Left cardiac atrium (tissue), 4 donors: ENCODE measurements at regions not wholly inside any gene's neighbourhood (a gene's known extent, or its start where the extent isn't known, plus 50 kb on each side); places are given as distances from the start of the nearest gene placed in this dataset.
"Not testable (repeated sequence)": the region's sequence is repeated elsewhere in the genome, so short reads cannot be mapped to it uniquely, and the experiment has no call there.

Experiments
- ATAC-seq, 2 donors: fragments of 200-7000 bp; cut with Tn5 transposase; one replicate each; pipeline ENCODE4 v1.9.1; 2020; ENCODE audit warnings: mild to moderate bottlenecking in 2 of 2, moderate library complexity in 2 of 2
- DNase-seq: peaks from one replicate; pipeline ENCODE4 v3.0.0-alpha.2; 2020
- intact Hi-C, 2 donors: fragments of 100-400 bp; cut with DNase I; formaldehyde crosslinking; loops; one replicate each; pipeline versions ENCODE4 v1.14.1 to v1.15.1; 2022 to 2023
- donor health status: DM: no; HTN: yes; CAD: no.
- donor health status: DM: no; HTN: yes; CAD: no; lungs with severe emphysema.
- donor health status: DM: yes; HTN: yes; CAD: no.
- donor health status: Dilated cardiomyopathy.

- no peak for ATAC-seq
- intact Hi-C loops = no loop called here
- DNase-seq = no peak
These were observed 548.1 kb downstream of the PPP4R3C start for GRCh38 chrX:26915064-26915463.

- no peak for DNase-seq
- intact Hi-C loops = no loop called here
- no peak for ATAC-seq
These were observed 548.9 kb downstream of the PPP4R3C start for GRCh38 chrX:26914232-26914631.

GRCh38 chrX:26911785-26912184 is 551.4 kb downstream of the PPP4R3C start:
- DNase-seq, intact Hi-C loops: not testable (repeated sequence)

GRCh38 chrX:26909728-26910127 is 553.4 kb downstream of the PPP4R3C start:
- ATAC-seq (no peak), DNase-seq (no peak)
- intact Hi-C loops = no loop called here

More at GRCh38 chrX:26911785-26912184, 551.4 kb downstream of the PPP4R3C start:
- not testable (repeated sequence) for ATAC-seq

- ATAC-seq (no peak), DNase-seq (no peak)
- intact Hi-C loops = no loop called here
These were observed 554.9 kb downstream of the PPP4R3C start for GRCh38 chrX:26908218-26908617.

GRCh38 chrX:26889574-26889973 is 573.6 kb downstream of the PPP4R3C start:
- intact Hi-C loops = no loop called here

GRCh38 chrX:26873736-26874135 is 589.4 kb downstream of the PPP4R3C start:
- DNase-seq (no peak), ATAC-seq (no peak)
- intact Hi-C loops = no loop called here

More at GRCh38 chrX:26889574-26889973, 573.6 kb downstream of the PPP4R3C start:
- ATAC-seq (no peak), DNase-seq (no peak)

GRCh38 chrX:26871967-26872366 is 591.2 kb downstream of the PPP4R3C start:
- ATAC-seq = no peak
- intact Hi-C loops = no loop called here
- no peak for DNase-seq

- intact Hi-C loops = no loop called here
- no peak for ATAC-seq
- DNase-seq = no peak
These were observed 611.2 kb downstream of the PPP4R3C start for GRCh38 chrX:26851981-26852380.

- no peak for DNase-seq
- no peak for ATAC-seq
- intact Hi-C loops = no loop called here
These were observed 614.6 kb downstream of the PPP4R3C start for GRCh38 chrX:26848511-26848910.

GRCh38 chrX:26845056-26845455 is 618.1 kb downstream of the PPP4R3C start:
- no peak for ATAC-seq
- intact Hi-C loops = no loop called here
- DNase-seq = no peak

- no peak for ATAC-seq
- no peak for DNase-seq
- intact Hi-C loops = no loop called here
These were observed 606.5 kb downstream of the MAGEB5 start for GRCh38 chrX:26822448-26822847.

GRCh38 chrX:26789751-26790150 is 573.8 kb downstream of the MAGEB5 start:
- no peak for DNase-seq
- intact Hi-C loops = no loop called here
- ATAC-seq = no peak

GRCh38 chrX:26788402-26788998 is 572.5 kb downstream of the MAGEB5 start:
- intact Hi-C loops = no loop called here
- ATAC-seq = no peak
- no peak for DNase-seq

GRCh38 chrX:26783512-26784225 is 567.7 kb downstream of the MAGEB5 start:
- no peak for ATAC-seq
- intact Hi-C loops = no loop called here
- DNase-seq = no peak

GRCh38 chrX:26778320-26778888 is 562.4 kb downstream of the MAGEB5 start:
- ATAC-seq = no peak
- DNase-seq = no peak
- intact Hi-C loops = no loop called here

GRCh38 chrX:26762253-26762652 is 546.3 kb downstream of the MAGEB5 start:
- intact Hi-C loops = no loop called here
- no peak for DNase-seq
- no peak for ATAC-seq

GRCh38 chrX:26755760-26756159 is 539.8 kb downstream of the MAGEB5 start:
- DNase-seq, intact Hi-C loops, ATAC-seq: not testable (repeated sequence)

GRCh38 chrX:26747877-26748276 is 531.9 kb downstream of the MAGEB5 start:
- no peak for ATAC-seq
- DNase-seq = no peak
- intact Hi-C loops = no loop called here

- DNase-seq = no peak
- intact Hi-C loops = no loop called here
- no peak for ATAC-seq
These were observed 506.9 kb downstream of the MAGEB5 start for GRCh38 chrX:26722666-26723428.
